Small intestine (tissue), 7 donors: ENCODE measurements at regions not wholly inside any gene's neighbourhood (a gene's known extent, or its start where the extent isn't known, plus 50 kb on each side); places are given as distances from the start of the nearest gene placed in this dataset.
"Not testable (repeated sequence)": the region's sequence is repeated elsewhere in the genome, so short reads cannot be mapped to it uniquely, and the experiment has no call there.

Source experiments
- DNase-seq, 2 donors: peaks; one replicate each; pipeline versions ENCODE4 v3.0.0 to v3.0.0-alpha.2; 2013
- FAIRE-seq: peaks from 2 replicates; lab custom pipeline; 2012; peaks lifted over from hg19 to GRCh38; lab: Jason Lieb, UNC
- H3K27ac ChIP-seq, 3 donors: one replicate each; pipeline ENCODE4 v1.5.1; 2013; ENCODE audit warnings: low read length in 2 of 3, mild to moderate bottlenecking in 2 of 3, control low read depth in 1 of 3, inconsistent platforms in 1 of 3, low read depth in 1 of 3, moderate library complexity in 1 of 3
- H3K27me3 ChIP-seq, 3 donors: one replicate each; pipeline ENCODE4 v1.6.1; 2013; ENCODE audit warnings: low read length in 3 of 3, inconsistent platforms in 1 of 3; ENCODE audit not compliant: control insufficient read depth in 3 of 3, insufficient read depth in 3 of 3
- H3K36me3 ChIP-seq, 3 donors: one replicate each; pipeline ENCODE4 v1.6.1; 2013; ENCODE audit warnings: low read length in 3 of 3, inconsistent platforms in 1 of 3, low read depth in 1 of 3, mild to moderate bottlenecking in 1 of 3, moderate library complexity in 1 of 3; ENCODE audit not compliant: control insufficient read depth in 3 of 3, insufficient read depth in 2 of 3
- H3K4me1 ChIP-seq, 3 donors: one replicate each; pipeline ENCODE4 v1.6.1; 2013; ENCODE audit warnings: low read length in 2 of 3, inconsistent platforms in 1 of 3, low read depth in 1 of 3, mild to moderate bottlenecking in 1 of 3, moderate library complexity in 1 of 3; ENCODE audit not compliant: control insufficient read depth in 3 of 3, insufficient read depth in 2 of 3
- H3K4me3 ChIP-seq, 3 donors: one replicate each; pipeline ENCODE4 v1.5.1; 2013; ENCODE audit warnings: low read length in 3 of 3, control low read depth in 1 of 3, inconsistent platforms in 1 of 3, low read depth in 1 of 3, mild to moderate bottlenecking in 1 of 3, moderate library complexity in 1 of 3
- H3K9me3 ChIP-seq, 2 donors: one replicate each; pipeline ENCODE4 v1.6.1; 2013; ENCODE audit warnings: low read depth in 1 of 2, low read length in 1 of 2; ENCODE audit not compliant: control insufficient read depth in 2 of 2, insufficient read depth in 1 of 2
- WGBS, 3 donors: extraction: QIAGEN DNeasy Blood & Tissue Kit; methylation state at CpG; one replicate each; pipeline ENCODE4 v1.1.7; 2013; 5-methylcytosine and 5-hydroxymethylcytosine counted together
- donor health status: healthy with polysubstance abuse.
- donor health status: control.
- donor health status: control.
- donor health status: Bipolar disorder and iron deficiency.
- donor health status: healthy.

GRCh38 chr15:75112848-75113492 lies 88.7 kb upstream of the C15orf39 start:
- Histone ChIP-seq H3K4me1 (peaks cover 0 to 28% (median 0%) of the 10 kb centered on the region in 3 donors), H3K9me3 (peaks cover 0 to 9% of the 10 kb centered on the region in 2 donors), H3K27ac (peak overlapping the region in 1 of 3 donors; percentile 77), H3K36me3 (no peaks in the 10 kb centered on the region), H3K4me3 (no peak overlapping the region), H3K27me3 (no peaks in the 10 kb centered on the region)
- WGBS, 3 donors: 63 to 76% (median 65%) methylated on average over 3 of the region's 3 CpGs
- FAIRE-seq (no peak), DNase-seq (no peak)

GRCh38 chr15:75114327-75114726 lies 87.4 kb upstream of the C15orf39 start:
- FAIRE-seq: no peak
- WGBS, 3 donors: 83 to 89% (median 86%) methylated on average over 7 of the region's 7 CpGs
- H3K4me1 ChIP-seq: peaks cover 0 to 17% (median 0%) of the 10 kb centered on the region in 3 donors

GRCh38 chr15:75114796-75115195 lies 86.9 kb upstream of the C15orf39 start:
- no peak for FAIRE-seq
- H3K4me3 ChIP-seq: no peak overlapping the region
- no peaks in the 10 kb centered on the region for H3K27me3 ChIP-seq
- no peak overlapping the region for H3K27ac ChIP-seq
- no peaks in the 10 kb centered on the region for H3K36me3 ChIP-seq
- H3K4me1 ChIP-seq: peaks cover 0 to 12% (median 0%) of the 10 kb centered on the region in 3 donors
- DNase-seq: no peak
- H3K9me3 ChIP-seq: peaks cover 0 to 9% of the 10 kb centered on the region in 2 donors
- whole genome bisulfite sequencing, 3 donors: 91 to 98% (median 97%) methylated on average over 3 of the region's 3 CpGs

More at GRCh38 chr15:75114327-75114726, 87.4 kb upstream of the C15orf39 start:
- H3K36me3 ChIP-seq: no peaks in the 10 kb centered on the region
- H3K27me3 ChIP-seq: no peaks in the 10 kb centered on the region
- H3K4me3 ChIP-seq: no peak overlapping the region
- DNase-seq: no peak
- no peak overlapping the region for H3K27ac ChIP-seq
- peaks cover 0 to 9% of the 10 kb centered on the region in 2 donors for H3K9me3 ChIP-seq

GRCh38 chr15:75115411-75115913 lies 86.2 kb upstream of the C15orf39 start:
- DNase-seq, H3K36me3 ChIP-seq, H3K27ac ChIP-seq, FAIRE-seq, H3K4me3 ChIP-seq, H3K27me3 ChIP-seq, H3K9me3 ChIP-seq: not testable (repeated sequence)
- 46 to 71% (median 60%) methylated on average over 8 of the region's 8 CpGs for WGBS, 3 donors
- peaks cover 0 to 11% (median 0%) of the 10 kb centered on the region in 3 donors for H3K4me1 ChIP-seq

GRCh38 chr15:75116143-75116542 lies 85.5 kb upstream of the C15orf39 start:
- H3K27ac ChIP-seq, H3K9me3 ChIP-seq, H3K36me3 ChIP-seq, H3K4me3 ChIP-seq, FAIRE-seq, H3K27me3 ChIP-seq, DNase-seq: not testable (repeated sequence)
- 95 to 97% (median 96%) methylated on average over 29 to 31 of the region's 31 CpGs for WGBS, 3 donors
- peaks cover 0 to 11% (median 0%) of the 10 kb centered on the region in 3 donors for H3K4me1 ChIP-seq

- Histone ChIP-seq H3K9me3 (peaks cover 0 to 12% of the 10 kb centered on the region in 2 donors), H3K27me3 (no peaks in the 10 kb centered on the region), H3K4me1 (peaks cover 0 to 2% (median 0%) of the 10 kb centered on the region in 3 donors), H3K27ac (no peak overlapping the region), H3K36me3 (no peaks in the 10 kb centered on the region), H3K4me3 (no peak overlapping the region)
- FAIRE-seq: no peak
- DNase-seq: no peak
- WGBS, 3 donors: 100% methylated on average over 1 of the region's 1 CpG
Measured at GRCh38 chr15:75117993-75118392, 83.7 kb upstream of the C15orf39 start.

GRCh38 chr15:75119312-75119711 lies 82.4 kb upstream of the C15orf39 start:
- not testable (repeated sequence) for H3K4me1 ChIP-seq, H3K36me3 ChIP-seq, H3K27me3 ChIP-seq, H3K4me3 ChIP-seq, FAIRE-seq, H3K9me3 ChIP-seq, H3K27ac ChIP-seq, DNase-seq
- WGBS, 3 donors: 90 to 96% (median 94%) methylated on average over 4 of the region's 4 CpGs

GRCh38 chr15:75121491-75121890 lies 80.2 kb upstream of the C15orf39 start:
- no peaks in the 10 kb centered on the region for H3K4me1 ChIP-seq
- peaks cover 0 to 3% of the 10 kb centered on the region in 2 donors for H3K9me3 ChIP-seq
- H3K27me3 ChIP-seq: no peaks in the 10 kb centered on the region
- no peak overlapping the region for H3K4me3 ChIP-seq
- DNase-seq: no peak
- no peak overlapping the region for H3K27ac ChIP-seq
- no peaks in the 10 kb centered on the region for H3K36me3 ChIP-seq
- no peak for FAIRE-seq
